MV-4-11 (cell line): ENCODE measurements at regions not wholly inside any gene's neighbourhood (a gene's known extent, or its start where the extent isn't known, plus 50 kb on each side); places are given as distances from the start of the nearest gene placed in this dataset.
"Not testable (repeated sequence)": the region's sequence is repeated elsewhere in the genome, so short reads cannot be mapped to it uniquely, and the experiment has no call there.

Source experiments
- DNase-seq: peaks from one replicate; lab custom pipeline; 2025; lab: John Stamatoyannopoulos, UW

GRCh38 chr1:8169364-8170058 is 143.4 kb upstream of the ERRFI1 start:
- peak; percentile 15 for DNase-seq

GRCh38 chr1:8167936-8168335 is 141.8 kb upstream of the ERRFI1 start:
- DNase-seq, result no peak

DNA sequence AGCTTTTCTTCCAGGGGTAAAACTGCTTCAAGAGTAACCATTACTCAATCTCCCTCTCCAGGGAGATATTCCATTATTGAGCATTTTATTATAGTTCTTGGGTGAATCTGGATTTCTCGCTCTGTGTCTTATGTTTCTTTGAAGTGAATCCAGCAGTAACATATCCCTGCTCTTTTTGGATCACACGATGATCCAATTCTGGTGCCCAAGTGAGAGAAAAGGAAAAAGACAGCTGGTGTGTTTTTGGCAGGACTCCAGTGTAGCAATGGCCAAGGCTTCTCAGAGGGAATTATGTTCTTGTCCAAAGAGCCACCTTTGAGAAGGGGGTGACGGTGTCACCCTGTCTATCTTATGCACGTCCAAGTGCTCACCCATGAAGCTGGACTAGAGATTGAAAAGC is 140.3 kb upstream of the ERRFI1 start:
- DNase-seq, result no peak

DNA sequence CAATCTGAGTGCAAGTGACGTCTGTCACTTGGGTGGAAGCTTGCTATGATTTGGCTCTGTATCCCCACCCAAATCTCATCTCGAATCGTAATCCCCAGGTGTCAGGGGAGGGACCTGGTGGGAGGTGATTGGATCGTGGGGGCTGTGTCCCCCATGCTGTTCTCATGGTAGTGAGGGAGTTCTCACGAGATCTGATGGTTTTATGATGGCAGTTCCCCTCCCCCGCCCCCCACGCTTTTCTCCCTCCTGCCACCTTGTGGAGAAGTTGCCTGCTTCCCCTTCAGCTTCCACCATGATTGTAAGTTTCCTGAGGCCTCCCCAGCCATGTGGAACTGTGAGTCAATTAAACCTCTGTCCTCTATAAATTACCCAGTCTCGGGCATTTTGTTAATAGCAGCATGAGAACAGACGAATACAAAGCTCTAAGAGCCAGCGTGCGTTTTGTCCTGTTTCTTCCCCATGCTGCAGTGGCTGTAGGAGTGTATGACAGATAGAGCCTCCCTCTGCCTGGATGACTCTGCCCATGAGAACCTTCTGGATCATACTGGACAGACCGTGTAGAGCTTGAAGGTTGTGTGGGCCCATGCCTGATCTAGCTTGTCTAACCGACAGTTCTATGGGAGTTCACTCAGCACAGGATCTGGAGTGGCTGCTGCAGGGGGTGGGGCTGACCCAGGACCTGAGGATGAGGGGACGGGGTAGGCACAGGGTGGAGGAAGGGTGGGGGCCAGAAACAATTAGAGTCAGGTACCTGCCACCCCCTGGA is 139.7 kb upstream of the ERRFI1 start:
- no peak for DNase-seq

DNA sequence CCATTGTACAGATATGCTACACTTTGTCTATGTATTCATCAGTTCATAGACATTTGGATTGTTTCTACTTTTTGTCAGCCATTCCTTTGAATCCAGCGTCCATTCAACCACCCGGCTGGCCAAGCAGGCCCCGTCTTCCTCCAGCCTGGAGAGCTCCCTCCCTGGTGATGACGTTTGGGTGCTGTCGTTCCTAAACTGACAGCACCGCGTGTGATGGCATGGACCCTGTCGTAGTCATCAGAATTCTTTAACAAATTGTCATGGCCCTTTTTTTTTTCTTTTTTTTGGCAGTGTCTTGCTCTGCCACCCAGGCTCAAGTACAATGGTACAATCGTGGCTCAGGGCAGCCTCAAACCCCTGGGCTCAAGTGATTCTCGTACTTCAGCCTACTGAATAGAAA is 138.6 kb upstream of the ERRFI1 start:
- DNase-seq, result no peak

GRCh38 chr1:8163039-8163438 is 136.9 kb upstream of the ERRFI1 start:
- no peak for DNase-seq

DNA sequence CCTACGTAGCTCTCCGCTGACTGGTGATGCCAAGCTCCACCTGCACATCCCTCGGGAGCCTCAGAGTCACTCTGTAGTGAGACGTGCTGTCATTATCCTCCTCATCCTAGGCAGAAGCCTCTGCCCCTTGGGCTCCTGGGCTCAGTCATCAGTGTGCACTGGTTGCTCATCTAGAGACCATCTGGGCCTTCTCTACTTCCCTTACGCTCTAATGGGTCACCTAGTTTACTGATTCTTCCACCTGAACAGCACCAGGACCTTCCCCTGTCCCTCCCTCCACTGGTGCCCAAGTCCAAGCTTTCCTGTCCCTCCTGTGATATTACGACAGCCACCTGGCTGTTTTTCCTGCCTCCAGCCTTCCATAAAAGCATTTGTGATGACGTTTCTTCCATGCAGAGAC is 136.1 kb upstream of the ERRFI1 start:
- no peak for DNase-seq

- DNase-seq, result no peak
These were observed 135.5 kb upstream of the ERRFI1 start for GRCh38 chr1:8161546-8162105.

- DNase-seq, result no peak
These were observed 133.4 kb upstream of the ERRFI1 start for GRCh38 chr1:8159470-8160024.

- DNase-seq, result no peak
These were observed 132.9 kb upstream of the ERRFI1 start for GRCh38 chr1:8158995-8159394.

- no peak for DNase-seq
These were observed 131.7 kb upstream of the ERRFI1 start for GRCh38 chr1:8157765-8158164.

- no peak for DNase-seq
These were observed 129.5 kb upstream of the ERRFI1 start for GRCh38 chr1:8155528-8156186.

- no peak for DNase-seq
These were observed 128.5 kb upstream of the ERRFI1 start for GRCh38 chr1:8154621-8155052.

DNA sequence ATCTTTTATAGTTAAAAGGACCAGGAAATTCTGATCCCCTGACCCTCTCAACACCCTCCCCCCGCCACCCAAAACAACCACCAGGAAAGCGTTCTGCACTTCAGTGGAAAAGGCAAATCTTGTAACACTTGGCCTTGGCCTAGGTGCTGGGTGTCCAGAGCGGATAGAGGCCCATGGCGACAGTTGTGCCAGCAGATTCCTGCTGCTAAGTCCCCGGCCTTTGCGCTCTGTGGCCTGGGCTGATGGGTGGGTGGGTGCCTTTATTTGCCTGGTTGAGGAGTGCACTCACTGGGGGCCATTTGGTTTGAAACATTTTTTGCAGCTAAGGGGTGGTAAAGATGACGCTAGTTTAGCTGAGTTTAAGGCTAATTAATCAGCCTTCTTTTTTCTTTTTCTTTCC is 127.9 kb upstream of the ERRFI1 start:
- no peak for DNase-seq

DNA sequence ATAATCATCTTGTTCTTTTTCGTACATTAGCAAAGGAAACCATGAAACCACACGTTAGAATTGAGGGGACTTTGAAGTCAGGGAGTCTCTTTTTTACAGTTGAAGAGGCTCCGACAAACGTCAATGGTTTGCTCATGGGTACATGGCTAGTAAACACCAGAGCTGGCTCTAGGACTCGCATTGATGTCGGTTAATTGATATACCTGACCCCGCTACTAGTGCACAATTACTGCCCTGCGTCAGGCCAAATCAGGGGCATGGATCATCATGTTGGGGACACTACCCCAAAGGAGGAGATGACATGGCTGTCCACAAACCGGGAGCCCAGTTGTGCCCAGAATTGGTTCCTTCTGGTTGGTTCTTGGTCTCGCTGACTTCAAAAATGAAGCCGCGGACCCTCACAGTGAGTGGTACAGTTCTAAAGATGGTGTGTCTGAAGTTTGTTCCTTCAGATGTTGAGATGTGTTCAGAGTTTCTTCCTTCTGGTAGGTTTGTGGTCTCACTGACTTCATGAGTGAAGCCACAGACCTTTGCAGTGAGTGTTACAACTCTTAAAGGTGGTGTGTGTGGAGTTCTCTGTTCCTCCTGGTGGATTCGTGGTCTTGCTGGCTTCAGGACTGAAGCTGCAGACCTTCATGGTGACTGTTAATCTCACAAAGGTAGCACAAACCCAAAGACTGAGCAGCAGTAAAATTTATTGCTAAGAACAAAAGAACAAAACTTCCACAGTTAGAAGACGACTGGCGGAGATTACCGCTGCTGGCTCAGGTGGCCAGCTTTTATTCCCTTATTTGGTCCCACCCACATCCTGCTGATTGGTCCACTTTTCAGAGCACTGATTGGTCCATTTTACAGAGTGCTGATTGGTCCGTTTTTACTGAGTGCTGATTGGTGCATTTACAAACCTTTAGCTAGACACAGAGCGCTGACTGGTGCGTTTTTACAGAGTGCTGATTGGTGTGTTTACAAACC is 126.9 kb upstream of the ERRFI1 start:
- no peak for DNase-seq

GRCh38 chr1:8151647-8152046 is 125.5 kb upstream of the ERRFI1 start:
- no peak for DNase-seq

- not testable (repeated sequence) for DNase-seq
These were observed 123.6 kb upstream of the ERRFI1 start for GRCh38 chr1:8149756-8150155.

- DNase-seq, result no peak
These were observed 121.8 kb upstream of the ERRFI1 start for GRCh38 chr1:8147956-8148355.

GRCh38 chr1:8146257-8146855 is 120.2 kb upstream of the ERRFI1 start:
- DNase-seq, result no peak

DNA sequence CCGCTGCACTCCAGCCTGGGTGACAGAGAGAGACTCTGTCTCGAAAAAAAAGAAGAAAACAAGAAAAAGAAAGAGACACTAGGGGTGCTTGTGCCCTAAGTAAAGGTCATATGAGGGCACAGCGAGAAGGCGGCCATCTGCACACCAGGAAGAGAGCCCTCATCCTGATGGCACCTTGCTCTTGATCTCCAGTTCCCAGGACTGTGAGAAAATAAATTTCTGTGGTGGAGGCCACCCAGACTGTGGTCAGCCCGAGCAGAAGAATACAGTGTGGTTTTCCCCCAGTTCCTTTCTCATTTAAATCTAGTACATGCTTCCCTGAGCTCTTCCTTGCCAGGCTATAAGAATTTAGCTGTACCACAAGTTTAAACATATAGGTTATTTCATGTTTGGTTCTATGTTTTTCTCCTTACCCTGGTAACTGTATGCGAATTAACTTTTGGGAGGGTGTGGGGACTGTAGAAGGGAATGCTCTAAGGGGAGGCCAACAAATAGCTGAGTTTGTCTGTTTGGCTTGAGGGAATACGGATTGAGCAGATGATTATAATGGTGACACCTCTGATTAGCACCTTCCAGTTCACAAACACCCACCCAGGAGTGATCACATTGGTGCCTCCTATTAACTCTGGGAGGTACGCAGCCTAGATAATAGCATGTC is 119.6 kb upstream of the ERRFI1 start:
- peak; percentile 65 for DNase-seq
